Endothelial cell of umbilical vein (primary cell): ENCODE measurements at regions not wholly inside any gene's neighbourhood (a gene's known extent, or its start where the extent isn't known, plus 50 kb on each side); places are given as distances from the start of the nearest gene placed in this dataset.

Source experiments
- BruUV-seq: library from RNA; stranded (reverse); fragments of 400-500 nt; replicated peaks from 2 replicates; lab custom pipeline; 2021; lab: Mats Ljungman, UMichigan
- CTCF ChIA-PET: fragments of 300-600, 350-600 bp; sonication (Branson Sonifier 250); formaldehyde crosslinking; loops from one replicate; lab custom pipeline; 2021; ENCODE audit warnings: antibody characterized with exemption, inconsistent platforms; lab: Charles Lee
- POLR2A ChIA-PET: fragments of 300-600, 350-600 bp; sonication (Branson Sonifier 250); formaldehyde crosslinking; loops from one replicate; lab custom pipeline; 2021; ENCODE audit warnings: antibody characterized with exemption, inconsistent platforms; lab: Charles Lee
- DNase-seq: peaks from one replicate; pipeline ENCODE4 v3.0.0-alpha.2; 2011; ENCODE audit warnings: low read depth, low spot score
- FAIRE-seq: peaks from 2 replicates; lab custom pipeline; 2011; peaks lifted over from hg19 to GRCh38; lab: Jason Lieb, UNC
- H2AFZ ChIP-seq: 2 replicates; pipeline ENCODE4 v1.6.0; 2012; ENCODE audit warnings: low read depth, low read length, control low read depth, inconsistent platforms
- H3K27ac ChIP-seq: 2 replicates; pipeline ENCODE4 v1.5.1; 2011; ENCODE audit warnings: low read depth, mild to moderate bottlenecking, control low read depth, low read length, moderate library complexity; ENCODE audit not compliant: insufficient read depth
- H3K27me3 ChIP-seq, 2 experiments: 2 replicates each; pipeline versions ENCODE4 v1.6.0 to v1.6.1; 2011; ENCODE audit warnings: low read length in 2 of 2, mixed read lengths in 1 of 2; ENCODE audit not compliant: control insufficient read depth in 2 of 2, insufficient read depth in 2 of 2
- H3K36me3 ChIP-seq, 2 experiments: 2 replicates in 1 of 2; 3 replicates in 1 of 2; pipeline ENCODE4 v1.5.1; 2011; ENCODE audit warnings: low read length in 2 of 2, mild to moderate bottlenecking in 1 of 2, moderate library complexity in 1 of 2; ENCODE audit not compliant: control insufficient read depth in 2 of 2, insufficient read depth in 2 of 2; ENCODE audit errors: extremely low read depth in 1 of 2
- H3K4me1 ChIP-seq: 3 replicates; pipeline ENCODE4 v1.5.1; 2011; ENCODE audit warnings: mild to moderate bottlenecking, low read length; ENCODE audit not compliant: control insufficient read depth, insufficient read depth; ENCODE audit errors: extremely low read depth
- H3K4me2 ChIP-seq: 2 replicates; pipeline ENCODE4 v1.6.1; 2011; ENCODE audit warnings: low read length, control low read depth, mixed read lengths; ENCODE audit not compliant: insufficient read depth
- H3K4me3 ChIP-seq, 3 experiments: fragments of 200-600 bp in 1 of 3; sonication (generic), shearing (Covaris generic) in 1 of 3; replicated peaks in 1 of 3; 2 replicates each; pipeline ENCODE4 v1.5.1; 2011 to 2016; ENCODE audit warnings: control low read depth in 3 of 3, low read length in 3 of 3, mild to moderate bottlenecking in 2 of 3, inconsistent platforms in 1 of 3, low read depth in 1 of 3, moderate library complexity in 1 of 3; ENCODE audit not compliant: insufficient read depth in 1 of 3
- H3K79me2 ChIP-seq: 2 replicates; pipeline ENCODE4 v1.6.0; 2012; ENCODE audit warnings: low read length, inconsistent platforms; ENCODE audit not compliant: control insufficient read depth, insufficient read depth
- H3K9ac ChIP-seq: replicated peaks from 2 replicates; pipeline ENCODE3; 2011; ENCODE audit warnings: low read length, control low read depth; ENCODE audit not compliant: insufficient read depth; ENCODE audit errors: extremely low read depth
- H3K9me1 ChIP-seq: replicated peaks from 3 replicates; pipeline ENCODE4 v1.6.0; 2011; ENCODE audit warnings: mild to moderate bottlenecking, low read length; ENCODE audit not compliant: control insufficient read depth, insufficient read depth; ENCODE audit errors: extremely low read depth
- H3K9me3 ChIP-seq: replicated peaks from 2 replicates; pipeline ENCODE4 v1.5.1; 2012; ENCODE audit warnings: low read length, inconsistent platforms; ENCODE audit not compliant: control insufficient read depth, insufficient read depth
- H4K20me1 ChIP-seq: replicated peaks from 2 replicates; pipeline ENCODE3; 2011; ENCODE audit warnings: mild to moderate bottlenecking, low read length; ENCODE audit not compliant: control insufficient read depth, insufficient read depth; ENCODE audit errors: extremely low read depth
- EZH2 ChIP-seq: IDR thresholded peaks from 2 replicates; pipeline ENCODE4 v1.6.1; 2012; ENCODE audit warnings: borderline replicate concordance, low read depth, mild to moderate bottlenecking, moderate library complexity, low read length, inconsistent platforms; ENCODE audit not compliant: severe bottlenecking
- FOS ChIP-seq: IDR thresholded peaks from 2 replicates; pipeline ENCODE4 v1.6.1; 2011; ENCODE audit warnings: mild to moderate bottlenecking, low read length, moderate library complexity, borderline replicate concordance; ENCODE audit not compliant: insufficient read depth
- GATA2 ChIP-seq: IDR thresholded peaks from 2 replicates; pipeline ENCODE4 v1.7.0; 2011; ENCODE audit warnings: low read depth, mild to moderate bottlenecking, moderate library complexity, mixed read lengths, low read length; ENCODE audit not compliant: insufficient read length, insufficient read depth
- JUN ChIP-seq: IDR thresholded peaks from 2 replicates; pipeline ENCODE4 v1.6.1; 2011; ENCODE audit warnings: borderline replicate concordance, low read depth; ENCODE audit not compliant: insufficient read length, insufficient read depth
- MYC ChIP-seq: IDR thresholded peaks from one replicate; pipeline ENCODE4 v1.6.1; 2011; ENCODE audit warnings: mild to moderate bottlenecking, low read depth, low read length
- POLR2A ChIP-seq: IDR thresholded peaks from 2 replicates; pipeline ENCODE4 v1.6.1; 2012; ENCODE audit warnings: low read depth, mild to moderate bottlenecking, control low read depth, low read length
- POLR2AphosphoS5 ChIP-seq: IDR thresholded peaks from 2 replicates; pipeline ENCODE4 v1.6.1; 2012; ENCODE audit warnings: low read depth, mild to moderate bottlenecking, control low read depth, low read length, moderate library complexity; ENCODE audit not compliant: insufficient read depth
- dilution Hi-C: fragments of 300-500 bp; cut with MboI; formaldehyde crosslinking; loops from one replicate; pipeline ENCODE4 v1.15.0; 2019; ENCODE audit warnings: low sequenced_read_pairs; ENCODE audit not compliant: extremely low pct_ligation_motif_present
- intact Hi-C: fragments of 100-400 bp; cut with micrococcal nuclease; formaldehyde crosslinking; loops from one replicate; pipeline ENCODE4 v1.10.0; 2022
- TF ChIP-seq, protein P1 (sequence below): IDR thresholded peaks from 2 replicates; pipeline ENCODE4 v1.6.1; 2011; ENCODE audit not compliant: insufficient read depth, insufficient read length
- TF ChIP-seq, protein P2 (sequence below), 2 donors: IDR thresholded peaks; 1 replicate in 1 of 2; 2 replicates in 1 of 2; pipeline ENCODE4 v1.5.1; 2011; ENCODE audit warnings: low read length in 2 of 2, mild to moderate bottlenecking in 2 of 2, moderate library complexity in 2 of 2, control low read depth in 1 of 2, inconsistent platforms in 1 of 2, low read depth in 1 of 2; ENCODE audit not compliant: insufficient read depth in 1 of 2; ENCODE audit errors: extremely low read depth in 1 of 2

DNA sequence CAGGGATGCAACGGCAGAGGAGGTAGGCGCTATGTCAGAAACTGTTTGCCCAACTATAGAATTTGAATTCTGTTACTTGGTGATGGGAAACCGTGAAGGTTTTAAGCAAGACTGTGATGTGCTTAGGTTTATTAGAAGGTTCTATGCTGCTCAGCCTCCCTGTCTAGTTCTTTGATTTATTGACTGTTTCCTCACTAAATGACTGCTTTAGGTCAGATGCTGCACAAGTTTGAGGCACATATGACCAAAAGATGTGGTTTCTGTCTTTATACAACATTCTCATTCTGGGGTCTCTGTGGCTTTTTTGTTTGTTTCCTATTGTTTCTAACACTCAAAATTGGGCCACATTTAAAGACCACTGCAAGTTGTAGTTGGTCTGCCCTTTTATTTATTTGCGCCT lies 323.0 kb upstream of the OBI1 start:
- intact Hi-C loops = no loop called here
- Histone ChIP-seq H3K79me2 (no peaks in the 10 kb centered on the region), H4K20me1 (no peaks in the 10 kb centered on the region), H3K9me1 (no peaks in the 10 kb centered on the region), H3K4me1 (no peaks in the 10 kb centered on the region), H3K4me3 (no peak overlapping the region), H3K9ac (no peak overlapping the region), H3K36me3 (no peaks in the 10 kb centered on the region), H2AFZ (no peak overlapping the region), H3K27me3 (no peaks in the 10 kb centered on the region), H3K4me2 (no peak overlapping the region), H3K9me3 (no peaks in the 10 kb centered on the region), H3K27ac (no peak overlapping the region)
- BruUV-seq = no TSS peak
- DNase-seq (no peak), FAIRE-seq (no peak)
- dilution Hi-C loops = no loop called here
- ChIA-PET POLR2A (no interaction called here), CTCF (interaction anchor here (0.7 to 2.4 kb wide), 4 partner anchors 560 to 844 kb away, joined by 3 to 13 read pairs (median 4); no protein-coding TSS in a partner anchor)
- no peak for TF ChIP-seq FOS
- TF ChIP-seq JUN = no peak
- no peak for TF ChIP-seq GATA2
- TF ChIP-seq, protein P1, sequence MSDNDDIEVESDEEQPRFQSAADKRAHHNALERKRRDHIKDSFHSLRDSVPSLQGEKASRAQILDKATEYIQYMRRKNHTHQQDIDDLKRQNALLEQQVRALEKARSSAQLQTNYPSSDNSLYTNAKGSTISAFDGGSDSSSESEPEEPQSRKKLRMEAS = no peak
- TF ChIP-seq MYC = no peak
- TF ChIP-seq, protein P2, sequence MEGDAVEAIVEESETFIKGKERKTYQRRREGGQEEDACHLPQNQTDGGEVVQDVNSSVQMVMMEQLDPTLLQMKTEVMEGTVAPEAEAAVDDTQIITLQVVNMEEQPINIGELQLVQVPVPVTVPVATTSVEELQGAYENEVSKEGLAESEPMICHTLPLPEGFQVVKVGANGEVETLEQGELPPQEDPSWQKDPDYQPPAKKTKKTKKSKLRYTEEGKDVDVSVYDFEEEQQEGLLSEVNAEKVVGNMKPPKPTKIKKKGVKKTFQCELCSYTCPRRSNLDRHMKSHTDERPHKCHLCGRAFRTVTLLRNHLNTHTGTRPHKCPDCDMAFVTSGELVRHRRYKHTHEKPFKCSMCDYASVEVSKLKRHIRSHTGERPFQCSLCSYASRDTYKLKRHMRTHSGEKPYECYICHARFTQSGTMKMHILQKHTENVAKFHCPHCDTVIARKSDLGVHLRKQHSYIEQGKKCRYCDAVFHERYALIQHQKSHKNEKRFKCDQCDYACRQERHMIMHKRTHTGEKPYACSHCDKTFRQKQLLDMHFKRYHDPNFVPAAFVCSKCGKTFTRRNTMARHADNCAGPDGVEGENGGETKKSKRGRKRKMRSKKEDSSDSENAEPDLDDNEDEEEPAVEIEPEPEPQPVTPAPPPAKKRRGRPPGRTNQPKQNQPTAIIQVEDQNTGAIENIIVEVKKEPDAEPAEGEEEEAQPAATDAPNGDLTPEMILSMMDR (IDR thresholded peaks at IDR 0.05; ENCODE audit: extremely low read depth in 1 of 2, insufficient read depth in 1 of 2, low read depth in 1 of 2, low read length in 2 of 2) = no peak
- no peak for TF ChIP-seq EZH2
- no peak for TF ChIP-seq POLR2A
- no peak for TF ChIP-seq POLR2AphosphoS5
